B cell (primary cell): ENCODE measurements at regions not wholly inside any gene's neighbourhood (a gene's known extent, or its start where the extent isn't known, plus 50 kb on each side); places are given as distances from the start of the nearest gene placed in this dataset.

Source experiments
- CTCF ChIP-seq: fragments of 200-600 bp; IDR thresholded peaks from one replicate; pipeline ENCODE4 v1.8.0; 2022; ENCODE audit warnings: antibody characterized with exemption, mild to moderate bottlenecking
- EZH2 ChIP-seq: IDR thresholded peaks from 2 replicates; pipeline ENCODE4 v1.6.1; 2012; ENCODE audit warnings: borderline replicate concordance, low read depth, mild to moderate bottlenecking, moderate library complexity, low read length; ENCODE audit not compliant: insufficient read depth, poor library complexity, severe bottlenecking

GRCh38 chr6:19470333-19470732, 366.8 kb upstream of the ID4 start:
- TF ChIP-seq CTCF (no peak), EZH2 (no peak)
